ENCODE measurements at regions not wholly inside any gene's neighbourhood (a gene's known extent, or its start where the extent isn't known, plus 50 kb on each side); places are given as distances from the start of the nearest gene placed in this dataset.
"Not testable (repeated sequence)": the region's sequence is repeated elsewhere in the genome, so short reads cannot be mapped to it uniquely, and the experiment has no call there.

DNA sequence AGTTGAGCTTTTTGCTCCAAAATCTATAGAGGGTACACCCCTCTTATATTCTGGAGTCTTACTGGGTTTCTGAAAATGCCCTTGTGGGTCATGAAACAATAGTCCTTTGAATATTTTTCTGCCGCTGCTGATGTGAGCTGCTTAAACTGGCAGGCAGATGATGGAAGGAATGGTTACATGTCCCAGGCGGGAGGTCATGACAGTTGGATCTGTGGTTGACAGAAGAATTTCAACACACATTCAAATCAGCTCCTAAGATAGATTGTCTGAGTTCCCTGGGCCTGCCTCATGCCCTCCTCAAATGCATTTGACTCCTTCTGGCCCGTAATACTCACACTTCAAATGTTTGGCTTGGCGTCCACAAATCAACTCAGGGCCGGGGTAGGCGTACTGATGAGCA is 105.0 kb upstream of the IKBKE start:
- H3K27me3 ChIP-seq (ENCODE audit: control insufficient read depth, insufficient read depth, low read length); DNase-seq; H3K4me3 ChIP-seq (ENCODE audit: insufficient read depth, low read depth, low read length); H3K36me3 ChIP-seq (replicated peaks; ENCODE audit: control insufficient read depth, insufficient read depth, low read length): not testable (repeated sequence)

DNA sequence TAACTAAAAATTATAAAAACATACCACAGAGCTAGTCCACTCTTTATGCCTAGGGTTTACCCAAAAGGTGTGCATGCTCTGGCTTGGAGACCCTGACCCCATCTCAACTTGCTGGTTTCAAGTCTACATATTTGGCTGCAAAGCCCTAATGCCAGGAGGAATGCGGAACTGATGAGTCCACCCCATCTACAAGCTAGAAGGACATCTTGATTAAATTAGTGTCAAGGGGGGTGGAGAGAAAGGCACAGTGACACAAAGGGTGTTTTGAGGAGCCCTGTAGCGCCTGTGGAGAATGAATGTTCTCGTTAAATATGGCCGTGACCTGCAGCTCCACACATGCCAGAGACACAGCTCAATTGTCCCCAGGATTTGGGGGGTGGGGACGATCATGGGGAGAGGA is 104.1 kb upstream of the IKBKE start:
- H3K4me3 ChIP-seq (ENCODE audit: insufficient read depth, low read depth, low read length); H3K27me3 ChIP-seq (ENCODE audit: control insufficient read depth, insufficient read depth, low read length); DNase-seq; H3K36me3 ChIP-seq (replicated peaks; ENCODE audit: control insufficient read depth, insufficient read depth, low read length): not testable (repeated sequence)

DNA sequence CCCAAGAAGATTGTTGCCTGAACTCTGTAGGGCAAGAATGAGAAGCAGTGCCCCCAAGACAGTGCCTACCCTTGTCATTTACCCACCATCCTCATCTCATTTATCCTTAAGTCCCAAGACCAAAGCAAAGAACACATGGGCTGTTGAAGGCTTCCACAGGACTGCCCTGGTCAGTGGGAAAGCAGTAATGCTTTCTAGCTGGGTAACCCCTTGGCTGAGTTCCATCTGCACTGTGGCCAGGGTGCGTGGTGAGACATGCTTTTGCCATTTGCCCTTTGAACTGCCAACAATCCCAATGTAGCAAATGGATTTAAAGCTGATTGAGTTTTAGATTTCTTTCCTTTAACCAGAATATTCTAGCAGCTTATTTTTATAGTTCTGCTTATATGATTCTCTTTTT is 103.5 kb upstream of the IKBKE start:
- not testable (repeated sequence) for DNase-seq; H3K36me3 ChIP-seq (replicated peaks; ENCODE audit: control insufficient read depth, insufficient read depth, low read length); H3K4me3 ChIP-seq (ENCODE audit: insufficient read depth, low read depth, low read length); H3K27me3 ChIP-seq (ENCODE audit: control insufficient read depth, insufficient read depth, low read length)

DNA sequence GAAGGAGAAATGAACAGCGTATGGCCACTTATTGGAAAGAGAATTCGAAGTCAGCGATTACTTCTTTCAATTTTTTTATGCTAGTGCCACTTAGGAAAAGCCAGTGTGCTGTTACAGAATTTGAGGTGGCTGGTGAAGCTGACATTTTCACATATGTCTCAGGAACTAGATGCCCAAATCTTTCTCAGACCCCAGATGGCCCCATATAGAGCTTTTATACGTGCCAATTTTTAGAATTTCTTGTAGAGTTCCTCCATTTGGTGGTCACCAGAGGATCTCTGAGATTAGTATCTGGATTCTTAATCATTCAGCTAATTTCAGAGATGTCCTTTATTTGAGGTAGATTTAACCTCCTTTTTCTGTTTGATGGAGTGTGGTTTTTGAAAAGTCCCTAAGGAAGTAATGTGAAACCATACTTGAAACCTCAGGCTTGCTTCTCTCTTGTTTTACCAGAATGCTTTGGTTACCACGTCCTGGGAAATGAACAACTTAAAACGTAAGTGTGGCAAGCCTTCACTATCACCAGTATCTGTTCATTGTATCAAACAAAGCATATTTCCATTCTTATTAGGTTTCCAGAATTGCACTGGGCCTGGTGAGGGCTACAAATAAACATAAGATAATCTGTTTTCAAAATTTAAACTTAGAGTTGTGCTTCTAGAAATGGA is 102.2 kb upstream of the IKBKE start:
- not testable (repeated sequence) for H3K4me3 ChIP-seq (ENCODE audit: insufficient read depth, low read depth, low read length); DNase-seq; H3K27me3 ChIP-seq (ENCODE audit: control insufficient read depth, insufficient read depth, low read length); H3K36me3 ChIP-seq (replicated peaks; ENCODE audit: control insufficient read depth, insufficient read depth, low read length)

DNA sequence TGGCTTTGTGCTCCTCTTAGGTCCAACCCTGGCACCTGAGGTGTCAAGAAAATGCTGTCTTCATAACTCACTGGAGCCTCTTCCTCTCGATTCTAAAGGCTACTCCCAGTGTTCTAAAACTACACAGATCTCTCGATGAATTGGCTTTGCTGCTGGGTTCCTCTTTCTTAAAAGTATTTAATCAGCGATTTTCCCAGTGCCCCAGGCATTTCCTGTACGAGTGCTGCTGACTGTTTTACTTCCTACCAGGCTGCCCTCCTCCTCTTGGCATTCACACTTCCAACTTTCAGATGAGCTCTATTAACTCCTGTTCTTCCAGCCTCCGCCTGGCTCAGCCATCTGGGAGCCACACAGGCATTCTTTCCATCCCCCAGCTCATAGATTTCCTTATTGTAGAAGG is 95.6 kb upstream of the IKBKE start:
- not testable (repeated sequence) for DNase-seq; H3K36me3 ChIP-seq (replicated peaks; ENCODE audit: control insufficient read depth, insufficient read depth, low read length); H3K4me3 ChIP-seq (ENCODE audit: insufficient read depth, low read depth, low read length); H3K27me3 ChIP-seq (ENCODE audit: control insufficient read depth, insufficient read depth, low read length)

DNA sequence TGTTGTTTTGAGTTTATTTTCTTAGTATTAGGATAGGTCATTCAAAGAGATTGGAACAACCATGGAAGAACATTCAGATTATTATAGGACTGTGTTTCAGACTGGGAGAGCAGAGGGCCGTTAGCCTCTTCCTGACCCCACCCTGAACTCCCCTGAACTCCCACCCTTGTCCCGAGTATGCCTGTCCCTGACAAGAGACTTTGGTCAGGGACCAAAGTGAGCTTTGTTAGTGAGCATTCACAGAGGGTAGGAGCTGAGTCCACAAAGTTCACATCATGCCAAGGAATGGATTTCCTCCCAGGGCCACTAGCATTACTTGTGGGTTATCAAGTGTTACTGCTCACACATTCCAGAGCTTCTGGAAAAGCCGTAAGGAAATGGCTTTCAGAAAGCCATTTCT is 94.7 kb upstream of the IKBKE start:
- not testable (repeated sequence) for DNase-seq; H3K36me3 ChIP-seq (replicated peaks; ENCODE audit: control insufficient read depth, insufficient read depth, low read length); H3K4me3 ChIP-seq (ENCODE audit: insufficient read depth, low read depth, low read length); H3K27me3 ChIP-seq (ENCODE audit: control insufficient read depth, insufficient read depth, low read length)

DNA sequence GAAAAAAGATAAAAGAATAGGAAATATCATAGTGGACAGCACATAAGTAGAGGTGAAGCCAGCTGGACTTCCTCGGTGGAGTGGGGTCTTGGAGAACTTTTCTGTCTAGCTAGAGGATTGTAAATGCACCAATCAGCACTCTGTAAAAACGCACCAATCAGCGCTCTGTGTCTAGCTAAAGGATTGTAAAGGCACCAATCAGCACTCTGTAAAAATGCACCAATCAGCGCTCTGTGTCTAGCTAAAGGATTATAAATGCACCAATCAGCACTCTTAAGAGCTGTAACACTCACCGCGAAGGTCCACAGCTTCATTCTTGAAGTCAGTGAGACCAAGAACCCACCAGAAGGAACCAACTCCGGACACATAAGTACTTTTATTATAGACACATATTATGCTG is 91.8 kb upstream of the IKBKE start:
- H3K36me3 ChIP-seq (replicated peaks; ENCODE audit: control insufficient read depth, insufficient read depth, low read length); H3K4me3 ChIP-seq (ENCODE audit: insufficient read depth, low read depth, low read length); DNase-seq; H3K27me3 ChIP-seq (ENCODE audit: control insufficient read depth, insufficient read depth, low read length): not testable (repeated sequence)

DNA sequence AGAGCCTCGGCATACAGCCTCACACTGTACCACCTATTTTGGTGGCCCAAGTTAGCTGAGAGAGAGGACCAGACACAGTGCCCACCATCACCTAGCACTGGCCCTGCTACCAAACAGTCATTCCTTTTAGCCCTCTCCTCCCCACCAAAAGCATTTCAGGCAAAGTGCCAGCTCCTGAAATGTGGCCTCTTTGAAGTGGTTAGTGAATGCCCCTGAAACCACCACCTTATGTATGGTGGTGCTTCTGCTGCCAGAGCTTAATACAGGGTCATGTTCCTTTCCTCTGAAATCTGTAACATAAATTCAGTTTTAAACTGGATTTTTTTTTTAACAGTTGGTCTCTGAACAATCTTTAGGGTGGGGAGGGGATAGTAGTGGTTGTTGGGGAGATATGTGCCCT is 91.0 kb upstream of the IKBKE start:
- not testable (repeated sequence) for H3K36me3 ChIP-seq (replicated peaks; ENCODE audit: control insufficient read depth, insufficient read depth, low read length); DNase-seq; H3K27me3 ChIP-seq (ENCODE audit: control insufficient read depth, insufficient read depth, low read length); H3K4me3 ChIP-seq (ENCODE audit: insufficient read depth, low read depth, low read length)

DNA sequence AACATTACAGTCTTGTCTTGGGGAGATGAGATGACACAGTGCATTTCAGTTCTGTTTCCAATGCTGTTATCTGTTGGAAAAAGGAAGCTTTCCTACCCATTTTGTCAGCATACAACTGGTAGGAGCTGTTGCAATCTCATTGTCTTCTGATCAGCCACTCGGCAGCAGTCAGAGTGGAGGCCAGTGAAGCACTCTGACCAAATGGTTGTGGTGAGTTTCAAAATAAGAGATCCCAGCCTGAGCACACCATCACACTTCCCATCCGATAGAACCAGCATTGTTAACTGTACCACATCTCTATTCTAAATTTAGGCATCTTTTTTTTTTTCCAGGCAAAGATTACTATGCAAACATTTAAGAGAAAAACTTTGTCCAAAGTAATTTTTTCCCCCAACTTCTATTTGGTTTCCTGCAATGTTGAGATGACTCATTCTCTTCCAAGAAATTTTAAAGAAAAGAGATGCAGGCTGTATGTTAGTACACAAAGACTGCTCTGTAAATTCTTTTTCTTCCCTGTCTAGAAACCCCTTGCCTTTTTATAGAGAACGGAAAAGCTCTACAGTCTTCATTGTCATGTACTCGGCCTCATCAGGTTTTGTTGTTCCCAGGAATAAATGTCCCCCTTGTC is 90.0 kb upstream of the IKBKE start:
- H3K27me3 ChIP-seq (ENCODE audit: control insufficient read depth, insufficient read depth, low read length); H3K4me3 ChIP-seq (ENCODE audit: insufficient read depth, low read depth, low read length); H3K36me3 ChIP-seq (replicated peaks; ENCODE audit: control insufficient read depth, insufficient read depth, low read length): not testable (repeated sequence)
- DNase-seq = peak; percentile 1

DNA sequence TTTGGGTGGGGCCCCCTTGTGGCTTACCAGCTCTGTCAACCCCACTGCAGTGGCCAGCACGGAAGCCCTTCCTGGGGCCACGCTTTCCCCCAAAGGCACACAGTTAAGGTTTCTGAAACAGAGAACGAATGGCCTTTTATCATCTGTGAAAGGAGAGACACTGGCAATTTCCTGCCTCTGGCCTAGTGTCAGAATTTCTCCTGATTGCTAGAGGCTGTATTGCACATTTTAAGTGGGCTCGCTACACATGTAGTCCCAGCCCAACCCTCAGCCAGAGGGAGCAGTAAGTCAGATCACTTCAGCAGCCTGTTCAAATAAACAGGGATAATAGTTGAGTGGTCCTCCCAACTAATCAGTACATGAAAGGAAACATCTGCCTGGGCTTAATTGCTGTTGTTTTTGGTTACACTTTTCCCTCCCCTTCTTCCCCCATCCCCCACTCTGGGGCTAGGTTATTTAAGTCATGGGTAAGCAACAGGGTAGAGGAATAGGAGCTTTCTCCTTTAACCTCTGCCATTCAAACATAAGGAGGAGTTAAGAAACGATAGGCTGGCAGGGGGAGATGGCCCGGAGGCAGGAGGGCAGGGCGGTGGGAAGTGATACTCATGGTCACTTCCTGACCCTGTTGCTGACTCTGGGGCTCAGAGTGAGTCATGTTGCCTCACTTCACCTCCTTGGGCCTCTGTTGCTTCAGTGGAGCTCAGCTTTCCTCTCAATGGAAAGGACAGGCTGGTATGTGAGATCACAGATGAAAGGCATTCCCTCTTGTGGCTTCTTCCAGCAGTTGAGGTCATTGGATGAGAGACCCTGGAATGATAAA is 89.3 kb upstream of the IKBKE start:
- H3K36me3 ChIP-seq (replicated peaks; ENCODE audit: control insufficient read depth, insufficient read depth, low read length); H3K27me3 ChIP-seq (ENCODE audit: control insufficient read depth, insufficient read depth, low read length); H3K4me3 ChIP-seq (ENCODE audit: insufficient read depth, low read depth, low read length); DNase-seq: not testable (repeated sequence)

DNA sequence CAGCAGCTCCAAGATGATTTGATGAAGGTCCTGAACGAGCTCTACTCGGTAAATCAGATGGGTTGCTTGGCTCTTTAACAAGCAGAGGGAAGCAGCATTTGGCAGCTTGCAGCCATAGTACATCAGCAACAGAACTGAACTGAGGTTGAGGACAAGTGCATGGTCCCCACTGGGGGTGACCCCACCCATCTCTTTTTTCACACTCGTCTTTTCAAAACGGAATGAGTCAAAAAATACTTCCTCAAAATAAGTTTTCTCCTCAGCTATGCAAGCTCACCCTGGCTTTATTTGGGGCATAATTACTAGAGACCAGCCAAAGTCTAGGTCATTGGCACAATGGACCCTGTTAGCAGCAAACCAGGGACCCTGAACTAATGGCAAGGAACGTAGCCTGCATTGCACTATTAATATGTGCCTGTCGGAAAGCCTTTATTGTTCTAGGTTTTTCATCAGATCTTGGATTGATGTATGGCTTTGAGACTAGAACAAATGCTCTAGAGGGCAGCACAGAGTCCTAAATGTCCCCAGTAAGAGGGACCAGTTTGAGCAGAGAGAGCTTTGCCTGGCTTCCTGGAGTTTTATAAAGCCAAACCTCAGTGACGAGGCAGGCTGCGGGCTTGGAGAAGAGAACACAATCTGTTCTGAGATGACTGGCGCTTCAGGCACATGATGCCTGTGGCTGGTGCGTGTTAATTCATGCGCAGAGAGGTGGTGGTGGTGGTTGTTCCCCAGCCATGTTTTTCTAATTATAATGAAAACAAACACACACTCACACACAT is 86.1 kb upstream of the IKBKE start:
- H3K36me3 ChIP-seq (replicated peaks; ENCODE audit: control insufficient read depth, insufficient read depth, low read length); H3K4me3 ChIP-seq (ENCODE audit: insufficient read depth, low read depth, low read length); H3K27me3 ChIP-seq (ENCODE audit: control insufficient read depth, insufficient read depth, low read length): not testable (repeated sequence)
- DNase-seq = peak; percentile 14

DNA sequence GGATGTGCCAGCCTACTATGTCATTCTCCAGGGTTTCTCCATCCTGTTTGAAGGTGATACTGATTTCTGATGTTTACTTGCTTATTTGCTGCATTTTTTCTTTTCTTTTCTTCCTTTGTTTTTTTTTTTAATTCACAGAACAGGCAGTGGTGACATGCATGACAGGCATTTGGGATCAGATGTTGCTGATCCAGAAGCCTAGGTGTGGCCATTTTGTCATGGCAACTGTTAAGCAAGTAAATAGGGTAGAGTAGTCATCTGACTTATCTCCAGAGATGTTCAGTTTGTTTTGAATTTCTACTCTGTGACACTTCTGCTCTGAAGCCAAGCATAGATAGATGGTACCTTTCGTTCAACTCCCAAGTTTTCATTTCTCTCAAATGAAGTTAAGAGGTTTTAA is 85.4 kb upstream of the IKBKE start:
- not testable (repeated sequence) for H3K4me3 ChIP-seq (ENCODE audit: insufficient read depth, low read depth, low read length); H3K27me3 ChIP-seq (ENCODE audit: control insufficient read depth, insufficient read depth, low read length); H3K36me3 ChIP-seq (replicated peaks; ENCODE audit: control insufficient read depth, insufficient read depth, low read length); DNase-seq

DNA sequence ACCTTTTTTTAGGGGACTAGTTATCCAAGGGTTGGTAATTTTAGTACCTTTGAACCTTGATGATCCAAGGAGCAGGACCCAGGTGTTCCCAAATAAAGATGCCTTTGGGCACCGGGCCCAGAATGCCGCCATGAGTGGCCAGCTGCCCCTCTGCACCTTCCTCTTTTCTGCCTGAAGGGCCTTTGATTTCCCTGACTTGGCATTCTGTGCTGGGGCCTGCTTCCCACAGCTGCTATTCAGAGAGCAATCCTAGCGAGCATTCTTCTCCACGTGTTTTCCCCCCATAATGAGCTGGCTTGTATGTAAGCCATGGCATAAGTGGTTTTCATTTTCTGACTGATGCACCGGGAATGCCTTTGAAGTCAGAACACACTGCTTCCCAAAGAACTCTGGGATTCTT is 82.6 kb upstream of the IKBKE start:
- H3K36me3 ChIP-seq (replicated peaks; ENCODE audit: control insufficient read depth, insufficient read depth, low read length); DNase-seq; H3K4me3 ChIP-seq (ENCODE audit: insufficient read depth, low read depth, low read length); H3K27me3 ChIP-seq (ENCODE audit: control insufficient read depth, insufficient read depth, low read length): not testable (repeated sequence)

DNA sequence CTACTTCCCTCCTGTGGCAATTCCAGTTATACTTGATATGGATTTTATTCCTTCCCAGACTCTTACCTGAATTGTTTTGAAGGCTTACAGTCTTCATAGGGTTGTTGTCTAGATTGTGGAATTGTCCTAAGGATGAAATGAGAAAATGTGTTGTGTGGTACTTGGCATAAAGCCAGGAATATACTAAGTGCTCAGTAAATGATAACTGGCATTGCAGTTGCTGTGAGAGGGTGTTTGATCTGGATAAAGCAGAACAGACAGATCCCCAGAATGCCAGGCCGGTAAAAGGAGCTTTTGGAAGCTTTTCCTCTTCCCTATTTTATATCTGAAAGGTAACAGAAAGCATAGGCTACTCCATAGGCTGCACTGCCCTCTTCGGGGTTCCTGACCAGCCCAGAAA is 78.4 kb upstream of the IKBKE start:
- not testable (repeated sequence) for H3K36me3 ChIP-seq (replicated peaks; ENCODE audit: control insufficient read depth, insufficient read depth, low read length); H3K27me3 ChIP-seq (ENCODE audit: control insufficient read depth, insufficient read depth, low read length); DNase-seq; H3K4me3 ChIP-seq (ENCODE audit: insufficient read depth, low read depth, low read length)

DNA sequence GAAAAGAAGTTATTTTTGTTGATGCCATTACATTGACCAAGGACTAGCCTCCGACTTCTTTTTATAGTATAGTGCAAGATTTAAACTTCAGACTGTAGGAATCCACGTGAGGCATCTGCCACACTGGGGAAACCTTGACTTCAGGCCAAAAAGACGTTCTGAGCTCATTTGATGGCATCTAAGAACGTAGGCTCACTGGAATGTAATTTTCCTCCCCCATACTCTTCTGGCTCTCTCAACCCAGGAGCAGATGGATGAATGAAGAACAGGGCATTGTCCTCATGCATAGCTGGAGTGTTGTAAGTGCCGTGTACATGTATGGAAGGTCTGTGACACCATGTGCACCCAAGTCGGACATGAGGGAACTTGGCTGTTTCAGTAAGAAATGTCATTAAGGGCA is 72.8 kb upstream of the IKBKE start:
- H3K27me3 ChIP-seq (ENCODE audit: control insufficient read depth, insufficient read depth, low read length); H3K36me3 ChIP-seq (replicated peaks; ENCODE audit: control insufficient read depth, insufficient read depth, low read length); DNase-seq; H3K4me3 ChIP-seq (ENCODE audit: insufficient read depth, low read depth, low read length): not testable (repeated sequence)
